Lower leg skin (tissue), 3 donors: ENCODE measurements at regions not wholly inside any gene's neighbourhood (a gene's known extent, or its start where the extent isn't known, plus 50 kb on each side); places are given as distances from the start of the nearest gene placed in this dataset.

Experiments used
- POLR2A ChIP-seq, 2 donors: fragments of 450-650 bp; IDR thresholded peaks; one replicate each; pipeline ENCODE4 v1.6.1; 2016 to 2017; ENCODE audit warnings: antibody characterized with exemption in 2 of 2, mild to moderate bottlenecking in 1 of 2, moderate library complexity in 1 of 2
- TF ChIP-seq, protein P1 (sequence below), 3 donors: fragments of 450-650 bp; IDR thresholded peaks; one replicate each; pipeline ENCODE4 v1.5.1; 2016; ENCODE audit warnings: antibody characterized with exemption in 3 of 3, mild to moderate bottlenecking in 3 of 3, moderate library complexity in 2 of 3

DNA sequence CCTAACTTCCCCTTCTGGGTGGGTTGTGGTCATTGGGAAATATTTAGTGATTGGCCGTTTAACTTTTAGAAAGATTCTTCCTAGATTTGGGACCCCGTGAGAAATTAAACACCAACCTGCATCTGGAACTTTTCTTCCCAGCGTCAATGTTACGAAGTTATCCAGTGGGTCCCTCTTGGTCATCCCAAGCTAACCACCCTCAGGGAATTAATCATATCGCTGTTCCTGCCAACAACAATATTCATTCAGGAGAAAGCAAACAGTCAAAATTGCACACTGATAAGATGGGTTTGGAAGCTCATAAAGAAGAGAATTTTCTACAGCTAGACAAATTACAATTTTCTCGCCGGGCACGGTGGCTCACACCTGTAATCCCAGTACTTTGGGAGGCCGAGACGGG lies 121.2 kb upstream of the STX18 start:
- no peak for TF ChIP-seq POLR2A (IDR thresholded peaks at IDR 0.05)
- TF ChIP-seq, protein P1, sequence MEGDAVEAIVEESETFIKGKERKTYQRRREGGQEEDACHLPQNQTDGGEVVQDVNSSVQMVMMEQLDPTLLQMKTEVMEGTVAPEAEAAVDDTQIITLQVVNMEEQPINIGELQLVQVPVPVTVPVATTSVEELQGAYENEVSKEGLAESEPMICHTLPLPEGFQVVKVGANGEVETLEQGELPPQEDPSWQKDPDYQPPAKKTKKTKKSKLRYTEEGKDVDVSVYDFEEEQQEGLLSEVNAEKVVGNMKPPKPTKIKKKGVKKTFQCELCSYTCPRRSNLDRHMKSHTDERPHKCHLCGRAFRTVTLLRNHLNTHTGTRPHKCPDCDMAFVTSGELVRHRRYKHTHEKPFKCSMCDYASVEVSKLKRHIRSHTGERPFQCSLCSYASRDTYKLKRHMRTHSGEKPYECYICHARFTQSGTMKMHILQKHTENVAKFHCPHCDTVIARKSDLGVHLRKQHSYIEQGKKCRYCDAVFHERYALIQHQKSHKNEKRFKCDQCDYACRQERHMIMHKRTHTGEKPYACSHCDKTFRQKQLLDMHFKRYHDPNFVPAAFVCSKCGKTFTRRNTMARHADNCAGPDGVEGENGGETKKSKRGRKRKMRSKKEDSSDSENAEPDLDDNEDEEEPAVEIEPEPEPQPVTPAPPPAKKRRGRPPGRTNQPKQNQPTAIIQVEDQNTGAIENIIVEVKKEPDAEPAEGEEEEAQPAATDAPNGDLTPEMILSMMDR (IDR thresholded peaks at IDR 0.05), result no peak
